GM19452 (cell line): ENCODE measurements at regions not wholly inside any gene's neighbourhood (a gene's known extent, or its start where the extent isn't known, plus 50 kb on each side); places are given as distances from the start of the nearest gene placed in this dataset.
"Not testable (repeated sequence)": the region's sequence is repeated elsewhere in the genome, so short reads cannot be mapped to it uniquely, and the experiment has no call there.

Source experiments
- ATAC-seq: cut with Tn5 transposase; IDR thresholded peaks from one replicate; pipeline ENCODE4 v1.9.1; 2021; ENCODE audit not compliant: unreplicated experiment

DNA sequence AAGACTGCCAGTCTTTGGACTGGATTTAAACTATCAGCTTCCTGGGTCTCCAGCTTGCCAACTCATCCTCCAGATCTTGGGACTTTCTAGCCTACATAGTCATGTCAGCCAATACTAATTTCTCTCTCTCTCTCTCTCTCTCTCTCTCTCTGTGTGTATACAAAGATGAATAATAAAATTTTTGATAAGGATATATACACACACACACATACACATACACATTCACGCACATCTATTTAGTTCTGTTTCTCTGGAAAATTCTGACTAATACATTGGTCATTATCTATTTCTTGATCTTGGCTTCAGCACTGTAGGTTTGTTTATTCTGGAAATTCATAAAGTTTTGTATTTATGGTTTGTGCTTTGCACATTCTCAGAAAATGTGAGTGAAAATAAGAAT is 1606.2 kb upstream of the NUDT12 start:
- ATAC-seq = no peak

DNA sequence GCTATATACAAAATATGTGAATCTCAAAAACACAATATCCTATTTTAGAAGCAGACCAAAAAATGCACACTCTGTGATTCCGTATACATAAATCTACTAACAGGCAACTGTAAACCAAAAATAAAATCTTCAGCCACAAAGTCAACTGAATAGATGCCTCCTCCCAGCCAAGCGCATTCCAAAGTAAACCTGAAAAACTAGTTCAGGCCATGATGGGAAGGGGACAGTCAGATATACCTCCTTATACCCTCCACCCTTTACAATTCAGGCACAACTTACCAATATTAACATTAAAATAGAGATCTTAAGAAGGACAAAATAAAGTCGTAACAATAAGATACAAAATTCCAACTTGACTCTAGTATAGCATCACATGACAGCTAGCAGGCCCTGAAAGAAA is 1604.5 kb upstream of the NUDT12 start:
- ATAC-seq = no peak

DNA sequence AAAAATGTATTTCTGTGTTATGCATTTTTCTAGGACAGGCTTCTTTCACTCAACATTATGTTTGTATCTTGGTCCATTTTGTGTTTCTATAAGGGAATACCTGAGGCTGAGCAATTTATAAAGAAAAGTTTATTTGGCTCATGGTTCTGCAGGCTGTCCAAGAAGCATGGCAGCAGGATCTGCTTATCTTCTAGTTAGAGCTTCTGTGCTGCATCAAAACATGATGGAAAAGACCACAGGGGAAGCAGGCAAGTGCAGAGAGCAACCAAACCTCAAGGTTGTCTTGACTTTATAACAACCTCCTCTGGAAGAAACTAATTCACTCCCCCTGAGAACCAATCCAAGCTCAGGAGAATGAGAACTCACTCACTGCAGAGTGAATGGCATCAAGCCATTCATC is 1601.0 kb upstream of the NUDT12 start:
- ATAC-seq = no peak

DNA sequence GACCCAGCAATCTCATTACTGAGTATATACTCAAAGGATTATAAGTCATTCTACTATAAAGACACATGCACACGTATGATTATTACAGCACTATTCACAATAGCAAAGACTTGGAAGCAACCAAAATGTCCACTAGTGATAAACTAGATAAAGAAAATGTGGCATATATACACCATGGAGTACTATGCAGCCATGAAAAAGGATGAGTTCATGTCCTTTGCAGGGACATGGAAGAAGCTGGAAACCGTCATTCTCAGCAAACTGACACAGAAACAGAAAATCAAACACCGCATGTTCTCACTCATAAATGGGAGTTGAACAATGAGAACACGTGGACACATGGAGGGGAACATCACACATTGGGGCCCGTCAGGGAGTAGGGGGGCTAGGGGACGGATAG is 1600.0 kb upstream of the NUDT12 start:
- ATAC-seq = not testable (repeated sequence)

DNA sequence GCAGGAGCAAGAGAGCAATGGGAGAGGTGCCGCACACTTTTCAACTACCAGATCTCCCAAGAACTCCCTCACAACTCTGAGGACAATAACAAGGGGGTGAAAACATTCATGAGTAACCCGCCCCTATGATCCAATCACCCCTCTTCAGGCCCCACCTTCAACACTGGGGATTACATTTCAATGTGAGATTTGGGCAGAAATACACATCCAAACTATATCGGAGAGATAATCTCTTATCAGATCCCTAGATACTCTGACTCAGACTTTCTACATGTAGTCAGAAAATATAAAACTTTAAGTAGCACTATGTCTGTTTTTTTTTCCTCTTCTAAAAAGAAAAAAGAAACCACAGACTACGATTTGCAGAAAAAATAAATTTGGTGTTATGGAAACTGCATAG is 1595.9 kb upstream of the NUDT12 start:
- no peak for ATAC-seq

DNA sequence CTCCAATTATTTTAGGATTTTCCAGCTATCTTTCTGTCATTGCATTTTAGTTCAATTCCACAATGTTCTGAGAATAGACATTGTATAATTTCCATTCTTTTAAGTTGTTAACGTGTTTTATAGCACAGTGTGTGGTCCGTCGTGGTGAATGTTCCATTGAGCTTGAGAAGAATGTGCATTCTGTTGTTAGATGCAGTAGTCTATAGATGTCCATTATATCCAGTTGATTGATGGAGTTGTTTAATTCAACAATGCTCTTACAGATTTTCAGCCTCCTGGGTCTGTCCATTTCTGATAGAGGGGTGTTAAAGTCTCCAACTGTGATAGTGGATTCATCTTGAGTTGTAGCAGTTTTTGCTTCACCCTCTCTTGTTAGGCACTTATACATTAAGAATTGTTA is 1587.7 kb upstream of the NUDT12 start:
- no peak for ATAC-seq

DNA sequence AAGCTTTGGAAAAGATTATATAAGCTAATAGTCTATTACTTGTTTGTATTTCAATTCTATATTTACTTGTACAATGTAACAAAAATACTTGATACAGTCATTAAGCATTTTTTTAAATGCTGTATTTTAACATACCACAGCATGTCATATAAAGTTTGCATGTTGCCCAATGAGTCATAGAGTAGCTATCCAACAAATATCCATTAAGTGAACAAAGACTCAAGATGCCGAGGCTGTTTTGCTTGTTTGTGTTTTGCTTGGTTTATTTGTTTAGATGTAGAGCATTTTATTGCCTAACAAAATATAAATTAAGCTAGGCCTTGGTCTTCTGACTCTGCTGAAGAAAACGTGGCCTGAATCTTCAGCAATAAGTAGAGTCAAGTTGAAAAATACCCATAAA is 1584.3 kb upstream of the NUDT12 start:
- ATAC-seq = no peak

DNA sequence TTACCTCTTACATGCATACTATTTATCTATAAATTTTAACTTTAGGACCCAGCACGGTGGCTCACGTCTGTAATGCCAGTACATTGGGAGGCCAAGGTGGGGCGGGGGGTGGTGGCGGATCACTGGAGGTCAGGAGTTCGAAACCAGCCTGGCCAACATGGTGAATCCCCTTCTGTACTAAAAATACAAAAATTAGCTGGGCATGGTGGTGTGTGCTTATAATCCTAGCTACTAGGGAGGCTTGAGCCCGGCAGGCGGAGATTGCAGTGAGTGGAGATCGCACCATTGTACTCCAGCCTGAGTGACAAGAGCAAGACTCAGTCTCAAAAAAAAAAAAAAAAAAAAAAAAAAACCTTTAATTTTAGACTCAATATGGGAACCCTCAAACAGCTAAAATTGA is 1582.6 kb upstream of the NUDT12 start:
- ATAC-seq = no peak

DNA sequence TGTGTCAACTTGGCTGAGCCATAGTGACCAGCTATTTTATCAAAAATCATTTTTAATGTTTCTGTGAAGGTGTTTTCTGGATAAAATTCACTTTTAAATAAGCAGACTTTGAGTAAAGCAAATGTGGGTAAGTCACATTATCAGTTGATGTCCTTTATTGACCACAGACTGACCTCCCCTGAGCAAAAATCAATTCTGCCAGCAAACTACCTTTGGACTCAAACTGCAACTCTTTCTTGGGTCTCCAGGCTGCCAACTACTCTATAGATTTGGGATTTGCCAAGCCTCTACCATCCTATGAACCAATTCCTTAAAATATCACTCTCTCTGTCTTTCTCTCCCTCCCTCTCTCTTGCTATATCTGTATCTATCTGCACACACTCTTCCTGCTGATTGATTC is 1571.7 kb upstream of the NUDT12 start:
- no peak for ATAC-seq

DNA sequence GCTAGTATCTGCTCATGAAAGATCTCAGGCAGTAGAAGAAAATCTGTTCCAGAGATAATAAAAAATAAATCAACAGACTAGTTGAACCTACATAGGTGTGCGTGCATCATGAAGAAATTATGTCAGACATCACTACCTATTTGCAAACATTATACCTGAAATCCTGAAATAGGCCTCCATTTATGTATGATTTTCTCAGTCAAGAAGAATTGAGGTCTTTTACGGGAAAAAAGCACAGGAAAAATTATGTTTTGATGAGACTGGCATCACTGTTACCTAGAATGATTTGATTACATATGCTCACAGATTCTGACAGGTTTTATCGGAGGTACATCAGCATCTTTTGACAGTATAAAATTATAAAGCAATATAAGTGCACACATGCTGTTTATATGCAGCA is 1570.5 kb upstream of the NUDT12 start:
- no peak for ATAC-seq

DNA sequence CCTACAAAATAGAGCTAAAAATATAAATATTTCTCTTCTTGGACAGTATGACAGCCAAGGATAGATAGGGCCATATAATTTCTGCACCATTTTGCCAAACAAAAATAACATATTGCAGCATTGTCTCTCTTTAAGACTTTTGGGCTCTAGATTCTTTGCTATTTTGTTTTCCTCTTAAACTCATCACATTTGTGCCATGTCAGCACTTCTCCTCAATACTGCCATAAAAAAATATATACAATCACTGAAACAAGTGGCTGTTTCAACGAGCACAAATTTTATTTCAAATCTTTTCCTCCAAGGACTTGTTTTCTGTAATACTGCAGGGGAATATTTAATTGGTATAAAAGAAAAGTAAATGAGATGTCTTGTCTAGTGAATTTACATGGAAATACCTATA is 1570.0 kb upstream of the NUDT12 start:
- ATAC-seq = no peak

DNA sequence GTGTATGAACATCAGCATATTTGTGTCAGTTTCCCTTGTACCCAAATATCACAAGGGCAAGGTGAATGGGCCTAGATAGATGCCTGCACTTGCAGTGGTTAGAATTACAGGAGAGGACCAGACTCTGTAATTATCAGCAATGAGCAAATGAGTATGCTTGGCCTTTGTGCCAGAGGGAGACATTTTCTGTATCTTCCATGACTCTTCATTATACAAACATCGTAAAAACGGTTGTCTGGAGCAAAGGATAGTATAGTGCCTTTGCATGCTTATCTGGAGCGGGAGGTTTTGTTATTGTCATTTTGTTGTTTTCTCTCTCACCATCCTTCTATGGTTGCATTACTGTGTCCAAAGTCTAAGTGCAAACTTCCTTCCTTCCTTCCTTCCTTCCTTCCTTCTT is 1568.5 kb upstream of the NUDT12 start:
- ATAC-seq = no peak

DNA sequence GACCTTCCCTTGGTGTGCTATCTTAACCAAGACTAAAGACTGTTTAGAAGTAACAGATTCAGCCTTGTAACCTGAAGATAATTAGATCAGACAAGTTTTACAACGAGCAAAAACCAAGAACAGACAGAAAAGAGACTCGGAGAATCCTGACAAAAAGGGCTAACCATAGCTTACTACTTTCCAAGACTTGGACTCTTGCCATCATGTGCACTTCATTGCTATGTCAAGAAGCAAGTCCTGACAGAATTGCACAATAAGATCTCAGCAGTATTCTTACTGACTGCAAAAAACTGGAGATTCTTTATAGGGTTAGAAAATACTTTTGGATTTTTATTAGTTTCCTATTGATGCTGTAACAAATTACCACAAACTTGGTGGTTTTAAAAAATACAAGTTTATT is 1539.0 kb upstream of the NUDT12 start:
- ATAC-seq = no peak

DNA sequence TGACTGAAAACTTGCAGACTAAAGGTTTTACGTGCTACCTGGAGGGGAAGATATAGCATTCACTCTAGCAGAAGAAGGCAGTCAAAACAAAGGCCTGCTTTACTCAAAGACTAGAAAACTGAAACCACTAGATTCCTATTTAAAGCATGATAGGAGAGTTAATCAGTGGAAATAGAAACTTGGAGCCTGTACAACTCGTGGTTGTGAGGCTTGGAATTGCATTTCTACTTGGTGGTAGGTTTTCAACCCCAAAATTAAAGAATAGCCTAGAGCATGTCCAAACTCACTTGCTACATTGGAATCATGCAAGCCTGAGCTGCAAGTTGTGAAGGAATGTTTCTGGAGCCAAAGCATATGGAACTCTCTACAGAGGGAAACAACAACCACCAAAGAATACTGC is 1526.4 kb upstream of the NUDT12 start:
- ATAC-seq = no peak

DNA sequence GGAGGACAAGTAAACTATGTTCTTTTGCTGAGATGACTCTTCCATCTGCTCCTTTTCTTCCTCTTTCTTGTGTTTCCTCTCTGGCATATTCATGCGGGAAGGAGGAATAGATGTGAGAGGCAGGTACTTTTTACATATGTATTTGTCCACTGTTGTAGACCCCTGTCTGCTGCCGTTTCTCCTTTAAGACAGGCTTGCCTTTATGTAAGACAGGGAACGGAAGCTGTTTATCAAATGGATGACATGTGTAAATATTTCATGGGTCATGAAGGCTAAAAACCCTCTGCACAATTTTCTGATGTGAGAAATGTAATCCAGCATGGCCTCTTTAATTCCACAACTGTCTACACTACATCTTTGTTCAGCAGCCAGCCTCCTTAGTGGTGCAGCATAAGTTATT is 1525.5 kb upstream of the NUDT12 start:
- ATAC-seq = no peak

DNA sequence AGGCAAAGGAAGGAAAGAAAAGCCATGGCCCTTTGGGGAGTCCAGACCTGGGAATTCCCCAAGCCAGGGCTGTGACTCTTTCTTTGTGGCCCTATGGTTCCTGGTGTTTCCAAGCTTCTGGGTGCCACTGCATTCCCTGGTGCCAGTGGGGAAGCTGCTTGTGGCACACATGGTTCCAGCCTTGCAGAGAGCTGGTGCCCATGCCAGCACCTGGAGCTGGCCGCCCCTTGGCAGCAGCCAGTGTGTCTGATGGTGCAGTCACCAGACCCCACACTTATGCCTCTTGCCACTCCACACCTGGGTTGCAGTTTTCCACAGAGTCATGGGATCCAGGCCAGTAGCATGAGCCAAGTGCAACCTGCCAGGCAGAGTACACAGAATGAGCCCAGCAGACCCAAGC is 1495.3 kb upstream of the NUDT12 start:
- ATAC-seq = no peak

DNA sequence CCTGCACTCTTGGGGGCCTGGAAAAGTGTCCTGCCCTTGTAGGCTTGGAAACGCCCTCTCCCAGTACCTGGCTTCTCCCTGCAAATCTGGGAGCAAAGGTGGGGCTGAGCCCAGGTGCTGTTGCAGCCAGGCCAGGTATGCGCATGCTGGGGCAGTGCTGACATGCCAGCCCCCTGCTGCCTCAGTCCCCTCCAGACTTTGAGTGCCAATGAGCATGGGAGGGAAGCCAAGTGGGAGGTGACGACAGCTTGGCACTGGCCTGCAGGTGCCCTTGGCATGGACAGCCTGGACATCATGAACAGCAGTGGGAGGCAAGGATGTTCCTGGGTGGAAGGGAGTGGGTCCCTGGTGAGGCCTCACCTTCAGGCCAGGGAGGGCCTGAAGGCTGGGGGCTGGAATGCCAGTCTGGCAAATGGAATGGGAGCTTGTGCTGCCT is 1494.4 kb upstream of the NUDT12 start:
- no peak for ATAC-seq

DNA sequence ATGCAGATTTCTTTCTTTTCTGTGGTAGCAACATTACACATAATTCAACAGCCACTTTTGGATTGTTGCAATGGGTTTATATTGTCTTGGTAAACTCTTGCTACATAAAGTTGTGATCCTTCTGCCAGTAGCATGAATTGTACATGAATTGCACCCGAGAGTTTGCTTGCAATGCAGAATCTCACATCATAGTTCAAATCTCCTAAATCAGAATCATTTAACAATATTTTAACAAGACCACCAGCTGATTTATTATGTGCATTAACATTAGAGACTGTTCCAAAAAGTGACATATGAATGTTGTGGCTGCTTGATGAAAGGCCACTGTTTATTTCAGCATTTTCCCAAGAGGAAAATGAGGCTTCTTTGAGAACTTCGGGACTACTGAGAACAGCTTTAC is 1491.8 kb upstream of the NUDT12 start:
- ATAC-seq = no peak

DNA sequence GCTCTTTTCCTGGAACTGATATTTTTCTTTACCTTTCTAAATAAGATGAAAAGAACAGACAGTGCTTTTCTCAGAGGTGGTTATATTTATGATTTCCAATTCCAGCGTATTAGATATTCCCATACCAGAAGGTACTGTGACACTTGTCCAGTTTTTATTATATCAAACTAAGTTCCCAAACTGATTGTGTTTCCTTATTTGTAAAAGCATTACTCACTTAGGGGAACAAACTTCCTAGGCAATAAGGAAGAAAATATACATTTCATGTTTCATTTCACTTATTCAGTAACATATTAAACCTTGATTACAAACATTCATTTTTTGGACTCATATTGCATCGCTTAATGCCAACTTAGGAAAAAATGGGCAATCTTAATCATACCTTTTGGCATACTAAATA is 1480.0 kb upstream of the NUDT12 start:
- no peak for ATAC-seq

DNA sequence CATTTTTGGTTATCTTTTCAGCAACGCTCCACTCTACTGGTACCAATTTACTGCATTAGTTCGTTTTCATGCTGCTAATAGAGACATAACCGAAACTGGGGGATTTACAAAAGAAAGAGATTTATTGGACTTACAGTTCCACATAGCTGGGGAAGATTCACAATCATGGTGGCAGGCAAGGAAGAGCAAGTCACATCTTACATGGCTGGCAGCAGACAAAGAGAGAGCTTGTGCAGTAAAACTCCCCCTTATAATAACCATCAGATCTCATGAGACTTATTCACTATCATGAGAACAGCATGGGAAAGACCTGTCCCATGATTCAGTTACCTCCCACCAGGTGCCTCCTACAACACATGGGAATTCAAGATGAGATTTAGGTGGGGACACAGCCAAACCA is 1474.2 kb upstream of the NUDT12 start:
- ATAC-seq = not testable (repeated sequence)

DNA sequence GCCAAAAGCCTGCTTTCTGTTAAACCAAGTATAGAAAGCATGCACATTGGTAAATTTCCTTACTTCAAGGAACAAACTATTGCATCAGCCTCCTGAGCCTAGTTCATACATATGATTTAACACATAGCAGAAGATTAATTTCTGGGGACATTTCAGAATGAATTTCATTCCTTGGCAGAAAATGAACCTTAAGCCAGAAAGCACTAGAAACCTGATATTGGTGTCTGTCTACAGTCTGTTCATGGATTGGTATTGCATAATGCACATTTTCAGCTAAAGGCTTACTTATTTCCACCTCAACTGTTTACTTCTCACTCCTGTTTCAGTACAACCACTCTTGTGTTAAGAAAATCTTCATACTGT is 1471.8 kb upstream of the NUDT12 start:
- ATAC-seq = no peak

DNA sequence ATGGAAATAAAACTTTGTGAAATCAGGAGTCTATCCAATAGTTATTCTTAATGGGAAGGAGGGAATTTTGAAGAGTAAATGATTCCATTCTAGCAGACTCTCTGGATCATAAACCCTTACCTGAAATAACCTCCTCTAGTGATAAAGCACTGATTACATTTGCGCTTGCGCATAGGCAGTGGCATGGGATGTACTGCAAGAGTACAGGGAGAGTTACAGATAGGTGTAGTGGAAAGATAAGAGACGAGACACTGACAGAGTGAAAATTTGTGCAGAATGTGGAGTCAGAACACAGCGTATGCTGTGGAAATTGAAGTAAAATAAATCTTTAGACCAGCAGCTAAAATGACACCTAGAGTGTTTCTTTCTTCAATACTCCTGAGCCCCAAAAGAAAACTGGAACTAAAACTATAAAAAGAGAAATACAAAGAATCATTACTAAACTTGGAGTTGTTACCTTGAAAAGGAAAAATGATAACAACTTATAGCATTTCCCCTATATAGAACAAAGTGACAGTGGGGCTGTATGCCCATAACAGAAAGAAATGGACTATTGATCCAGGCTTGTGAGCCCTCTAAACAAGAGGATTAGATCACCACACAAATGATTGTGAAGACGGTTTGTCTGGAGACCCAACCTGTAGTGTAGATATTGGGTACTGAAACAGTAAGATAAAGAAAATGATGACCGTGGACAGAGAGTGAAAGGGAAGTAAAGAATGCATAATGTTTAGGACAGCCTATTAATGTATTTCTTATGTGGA is 1471.2 kb upstream of the NUDT12 start:
- no peak for ATAC-seq

DNA sequence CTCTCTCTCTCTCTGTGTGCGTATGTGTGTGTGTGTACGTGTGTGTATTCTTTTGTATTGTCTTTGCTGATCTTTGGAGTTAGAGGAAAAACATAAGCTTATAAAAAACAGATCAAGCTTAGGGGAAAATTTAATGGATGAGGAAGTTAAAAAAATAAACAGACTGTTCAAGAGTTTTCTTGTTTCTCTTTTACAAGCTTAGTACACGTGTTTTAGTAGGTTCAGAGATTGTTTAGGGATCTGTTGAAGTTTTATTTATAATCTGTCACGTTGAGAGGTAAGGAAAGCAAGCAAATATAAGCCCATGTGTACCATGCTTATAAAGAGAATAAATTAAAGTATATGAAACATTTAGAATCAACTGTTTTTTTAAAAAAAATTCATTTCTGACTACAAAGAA is 1470.3 kb upstream of the NUDT12 start:
- ATAC-seq = no peak
